GM18873 (cell line): ENCODE measurements at regions not wholly inside any gene's neighbourhood (a gene's known extent, or its start where the extent isn't known, plus 50 kb on each side); places are given as distances from the start of the nearest gene placed in this dataset.

Source experiments
- ATAC-seq: cut with Tn5 transposase; IDR thresholded peaks from one replicate; pipeline ENCODE4 v1.9.1; 2021; ENCODE audit warnings: mild to moderate bottlenecking, moderate library complexity, moderate number of reproducible peaks; ENCODE audit not compliant: unreplicated experiment, low FRiP score

- ATAC-seq, result no peak
Measured at GRCh38 chr1:57489358-57490036, 65.6 kb upstream of the DAB1 start.

GRCh38 chr1:57485643-57486042 is 61.8 kb upstream of the DAB1 start:
- no peak for ATAC-seq

GRCh38 chr1:57483954-57484353 is 60.1 kb upstream of the DAB1 start:
- ATAC-seq, result no peak

- ATAC-seq, result no peak
Measured at GRCh38 chr1:57479471-57479870, 55.6 kb upstream of the DAB1 start.

GRCh38 chr1:57475366-57475765 is 51.5 kb upstream of the DAB1 start:
- ATAC-seq, result no peak

GRCh38 chr1:57474137-57474750 is 50.4 kb upstream of the DAB1 start:
- no peak for ATAC-seq
